NCI-H82 (cell line): ENCODE measurements at regions not wholly inside any gene's neighbourhood (a gene's known extent, or its start where the extent isn't known, plus 50 kb on each side); places are given as distances from the start of the nearest gene placed in this dataset.
"Not testable (repeated sequence)": the region's sequence is repeated elsewhere in the genome, so short reads cannot be mapped to it uniquely, and the experiment has no call there.

Source experiments
- DNase-seq: peaks from one replicate; lab custom pipeline; 2025; lab: John Stamatoyannopoulos, UW

DNA sequence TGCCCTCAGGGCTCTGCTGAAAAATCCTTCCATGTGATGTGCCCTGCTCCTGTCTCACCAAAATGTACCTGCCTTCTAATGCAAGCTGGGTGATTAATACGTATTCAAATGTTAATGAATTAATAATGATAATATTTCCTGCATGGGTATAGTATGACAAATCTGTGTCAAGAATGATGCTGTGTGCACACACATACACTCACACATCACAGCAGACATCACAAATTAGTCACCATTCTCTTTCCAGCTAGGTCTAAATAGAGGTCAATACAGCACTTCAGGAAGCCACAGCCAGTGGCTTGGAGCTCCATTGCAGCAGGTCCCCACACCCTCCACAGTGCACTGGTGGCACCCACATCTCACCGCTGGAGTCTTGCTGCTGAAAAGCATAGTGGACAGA lies 681.2 kb upstream of the NRP1 start:
- DNase-seq, result no peak

DNA sequence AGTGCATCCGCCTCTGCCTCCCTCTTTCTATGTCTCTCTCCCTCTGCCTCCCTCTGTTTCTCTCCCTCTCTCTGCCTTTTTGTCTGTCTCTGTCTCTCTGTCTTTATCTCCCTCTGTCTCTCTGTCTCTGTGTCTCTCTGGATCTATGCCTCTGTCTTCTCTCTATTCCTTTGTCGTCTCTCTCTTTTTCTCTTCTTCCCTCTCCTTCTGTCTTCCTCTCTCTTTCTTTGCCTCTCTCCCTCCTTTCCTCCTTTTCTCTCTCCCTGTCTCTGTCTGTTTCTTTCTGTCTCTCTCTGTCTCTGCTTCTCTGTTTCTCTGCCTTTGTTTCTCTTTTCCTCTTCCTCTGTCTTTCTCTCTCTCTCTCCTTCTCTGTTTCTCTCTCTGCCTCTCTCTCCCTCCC lies 678.8 kb upstream of the NRP1 start:
- DNase-seq, result no peak

DNA sequence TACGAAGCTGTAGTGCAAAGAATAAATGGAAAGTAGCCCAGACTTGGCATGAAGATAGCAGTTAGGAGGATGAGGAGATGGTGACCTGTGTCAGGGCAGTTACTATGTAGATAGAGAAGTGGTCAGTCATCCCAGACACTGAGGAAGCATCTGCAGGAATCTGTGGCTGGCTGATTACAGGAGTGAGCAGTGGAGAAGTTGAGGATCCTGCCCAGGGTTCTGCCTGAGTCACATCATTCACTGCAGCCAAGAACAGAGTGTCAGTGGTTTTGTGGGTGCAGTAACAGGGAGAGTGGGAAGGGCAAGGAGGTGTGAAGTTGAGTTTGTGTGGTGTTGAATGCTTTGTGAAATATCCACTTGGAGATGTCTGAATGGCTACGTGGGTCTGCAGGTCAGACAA lies 676.4 kb upstream of the NRP1 start:
- no peak for DNase-seq

DNA sequence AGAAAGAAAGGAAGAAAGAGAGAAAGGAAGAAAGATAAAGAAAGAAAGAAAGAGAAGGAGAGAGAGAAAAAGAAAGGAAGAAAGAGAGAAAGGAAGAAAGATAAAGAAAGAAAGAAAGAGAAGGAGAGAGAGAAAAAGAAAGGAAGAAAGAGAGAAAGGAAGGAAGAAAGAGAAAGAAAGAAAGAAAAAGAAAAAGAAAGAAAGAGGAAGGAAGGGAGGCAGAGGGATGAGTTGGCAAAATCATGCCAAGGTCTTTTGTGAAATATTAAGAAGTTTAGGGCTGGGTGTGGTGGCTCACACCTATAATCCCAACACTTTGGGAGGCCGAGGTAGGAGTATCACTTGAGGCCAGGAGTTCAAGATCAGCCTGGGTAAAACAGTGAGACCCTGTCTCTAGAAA lies 675.8 kb upstream of the NRP1 start:
- DNase-seq, result not testable (repeated sequence)

DNA sequence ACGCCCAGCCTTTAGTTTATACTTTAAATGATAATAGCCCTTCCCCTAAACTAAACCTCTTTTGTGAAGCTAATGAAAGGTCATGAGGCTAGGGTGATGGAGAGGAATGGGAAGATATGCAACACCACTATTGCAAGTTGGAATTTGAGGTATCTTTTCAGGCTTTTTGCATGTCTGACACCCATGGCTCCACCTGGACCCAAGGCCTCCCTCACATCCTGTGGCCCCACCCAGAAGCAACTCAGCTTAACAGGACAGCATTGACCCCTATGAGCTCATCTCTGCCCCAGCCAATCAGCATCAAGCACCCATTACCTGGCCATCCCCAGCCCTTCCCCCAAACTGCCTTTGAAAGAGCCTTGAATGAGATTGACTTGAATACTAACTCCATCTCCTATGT lies 674.2 kb upstream of the NRP1 start:
- no peak for DNase-seq

DNA sequence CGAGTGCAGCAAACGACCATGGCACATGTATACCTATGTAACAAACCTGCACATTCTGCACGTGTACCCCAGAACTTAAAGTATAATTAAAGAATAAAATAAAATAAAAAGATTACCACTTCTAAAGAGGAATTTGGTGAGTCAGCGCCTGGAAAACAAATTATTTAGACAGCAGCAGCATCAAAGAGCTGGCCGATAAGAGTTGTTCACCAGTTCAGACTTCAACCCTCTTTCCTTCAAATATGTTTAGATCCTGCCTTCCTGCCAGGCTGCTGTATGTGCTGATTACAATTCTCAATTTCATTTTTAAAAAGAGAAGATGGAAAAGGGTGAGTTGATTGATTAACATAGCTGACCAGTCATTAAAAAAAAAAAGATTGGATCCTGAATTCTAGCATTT lies 672.0 kb upstream of the NRP1 start:
- no peak for DNase-seq

GRCh38 chr10:34003561-34003960 lies 669.1 kb upstream of the NRP1 start:
- DNase-seq, result no peak

- DNase-seq, result no peak
Observed at GRCh38 chr10:34002896-34003295, 668.4 kb upstream of the NRP1 start.

GRCh38 chr10:34001831-34002230 lies 667.4 kb upstream of the NRP1 start:
- DNase-seq, result no peak

DNA sequence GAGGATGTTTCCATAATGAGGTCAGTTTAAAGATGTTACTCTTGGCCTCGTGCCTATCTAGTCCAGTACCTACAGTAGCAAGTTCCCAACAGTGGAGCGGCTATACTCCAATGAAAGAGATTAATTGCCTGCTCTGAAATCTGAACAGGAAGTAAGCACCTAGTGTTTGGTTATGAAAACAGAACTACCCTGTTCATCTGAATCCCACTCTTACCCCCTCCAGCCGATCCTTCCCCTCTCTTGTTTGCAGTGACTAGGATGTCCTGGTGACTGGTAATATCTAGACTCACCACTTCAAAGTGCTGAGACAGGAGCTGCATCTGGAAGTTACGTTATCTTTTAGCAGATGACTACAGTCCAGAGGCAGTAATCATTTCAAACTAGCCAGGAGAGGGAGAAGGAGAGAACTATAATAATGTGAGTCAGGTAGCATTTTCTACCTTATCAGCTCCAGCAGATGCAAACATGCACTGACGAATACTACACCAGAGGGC lies 666.7 kb upstream of the NRP1 start:
- DNase-seq, result no peak

GRCh38 chr10:33993917-33994316 lies 659.5 kb upstream of the NRP1 start:
- no peak for DNase-seq

- DNase-seq, result no peak
Observed at GRCh38 chr10:33991924-33992323, 657.5 kb upstream of the NRP1 start.

GRCh38 chr10:33986515-33986914 lies 652.0 kb upstream of the NRP1 start:
- DNase-seq, result no peak

GRCh38 chr10:33986016-33986415 lies 651.5 kb upstream of the NRP1 start:
- no peak for DNase-seq

DNA sequence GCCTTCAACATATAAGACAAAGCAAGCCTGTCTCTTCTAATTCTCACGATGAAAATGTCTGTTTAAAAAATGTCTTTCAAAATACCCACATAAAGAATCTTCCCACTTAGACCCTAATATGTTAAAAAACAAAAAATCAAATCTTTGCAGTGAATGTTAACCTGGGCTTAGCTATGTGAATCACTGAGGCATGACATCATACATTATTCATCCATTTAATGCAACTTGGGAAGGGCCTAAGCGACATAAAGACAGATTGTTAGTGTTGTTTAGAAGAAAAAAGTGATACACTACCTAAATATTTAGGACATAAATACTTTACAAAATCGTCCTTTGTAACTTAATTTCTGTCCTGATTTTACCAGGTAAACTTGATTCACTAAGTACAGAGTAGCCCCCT lies 648.5 kb upstream of the NRP1 start:
- DNase-seq, result no peak

DNA sequence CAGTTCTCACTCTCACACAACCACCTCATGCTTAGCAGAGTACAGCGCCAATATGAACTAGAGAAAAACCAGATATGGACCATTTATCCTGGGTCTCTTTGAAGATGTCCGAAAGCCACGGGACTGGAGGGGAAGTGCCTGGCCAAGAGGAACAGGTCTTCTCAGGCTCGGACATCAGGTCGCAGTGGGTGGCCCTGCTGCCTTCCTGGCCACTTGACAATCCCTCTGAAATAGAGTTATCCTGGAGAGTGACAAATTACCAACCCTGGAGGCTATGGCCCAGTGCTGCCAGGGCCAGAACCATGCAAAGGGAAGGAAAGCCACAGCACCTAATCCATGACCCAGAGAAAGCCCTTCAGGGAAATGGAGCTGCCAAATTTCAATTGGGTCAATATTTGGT lies 646.8 kb upstream of the NRP1 start:
- DNase-seq, result no peak

- DNase-seq, result no peak
Observed at GRCh38 chr10:33979195-33979594, 644.7 kb upstream of the NRP1 start.

DNA sequence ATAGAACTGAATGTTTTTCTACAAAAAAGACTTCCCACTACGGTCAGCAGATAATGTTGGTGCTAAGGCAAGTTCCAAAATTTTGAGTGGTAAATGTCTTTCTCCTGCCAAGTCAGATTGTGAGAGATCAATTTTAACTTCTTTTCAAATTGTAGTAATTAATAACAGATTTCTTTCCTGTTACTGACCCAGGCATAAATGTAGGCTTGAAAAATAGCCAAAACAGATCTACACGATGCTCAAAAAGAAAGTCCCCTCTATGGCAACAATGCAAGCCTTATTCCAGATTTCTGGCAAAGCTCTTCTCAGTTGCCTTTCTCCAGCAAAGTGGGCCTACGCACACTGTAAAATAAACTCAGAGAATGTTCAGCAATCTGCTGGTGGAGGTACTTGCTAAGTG lies 641.0 kb upstream of the NRP1 start:
- no peak for DNase-seq

DNA sequence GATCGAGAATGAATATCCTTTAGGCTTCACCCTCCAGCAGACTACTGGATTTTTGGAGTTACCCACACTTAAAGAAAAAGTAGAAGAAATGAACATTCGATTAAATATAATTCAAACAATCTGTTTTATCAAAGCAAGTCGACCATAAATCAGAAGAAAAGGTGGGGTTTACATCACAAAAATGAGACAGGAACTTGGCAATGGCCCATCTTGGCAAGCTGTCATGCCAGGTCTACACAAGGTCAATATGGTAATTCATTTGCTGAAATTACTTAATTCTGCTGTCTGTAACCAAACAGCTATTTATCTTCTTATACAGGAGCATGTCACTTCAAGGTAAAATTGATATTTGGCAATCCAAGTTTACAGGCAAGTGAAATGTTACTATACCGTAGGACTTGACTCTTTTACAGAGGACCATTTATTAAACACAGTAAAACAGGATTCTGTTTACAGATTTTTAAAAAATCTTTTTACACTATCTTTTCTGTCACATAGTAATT lies 640.6 kb upstream of the NRP1 start:
- no peak for DNase-seq

- no peak for DNase-seq
Observed at GRCh38 chr10:33968983-33969382, 634.5 kb upstream of the NRP1 start.

DNA sequence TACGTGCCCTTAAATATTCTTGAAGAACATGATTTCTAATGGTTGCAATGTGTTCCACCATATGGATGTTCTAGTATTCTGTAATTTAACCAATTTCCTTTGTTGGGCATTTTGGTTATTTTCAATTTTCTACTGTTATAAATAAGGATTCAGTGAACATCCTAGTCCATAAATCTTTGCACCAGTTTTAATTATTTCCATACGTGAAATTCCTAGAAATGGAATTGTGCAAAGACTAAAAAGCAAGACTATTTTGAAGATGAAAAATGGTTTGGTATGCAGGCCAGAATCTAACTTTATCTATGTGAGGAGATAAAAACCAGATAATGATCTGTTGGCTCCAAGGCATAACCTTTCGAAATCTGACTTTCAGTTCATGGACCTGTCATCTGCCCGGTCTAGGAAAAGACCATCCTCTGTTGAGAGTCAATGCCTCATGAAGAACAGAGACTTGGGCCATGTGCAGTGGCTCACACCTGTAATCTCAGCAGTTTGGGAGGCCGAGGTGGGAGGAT lies 633.2 kb upstream of the NRP1 start:
- no peak for DNase-seq

GRCh38 chr10:33966946-33967345 lies 632.5 kb upstream of the NRP1 start:
- no peak for DNase-seq

- no peak for DNase-seq
Observed at GRCh38 chr10:33965795-33966581, 631.5 kb upstream of the NRP1 start.

DNA sequence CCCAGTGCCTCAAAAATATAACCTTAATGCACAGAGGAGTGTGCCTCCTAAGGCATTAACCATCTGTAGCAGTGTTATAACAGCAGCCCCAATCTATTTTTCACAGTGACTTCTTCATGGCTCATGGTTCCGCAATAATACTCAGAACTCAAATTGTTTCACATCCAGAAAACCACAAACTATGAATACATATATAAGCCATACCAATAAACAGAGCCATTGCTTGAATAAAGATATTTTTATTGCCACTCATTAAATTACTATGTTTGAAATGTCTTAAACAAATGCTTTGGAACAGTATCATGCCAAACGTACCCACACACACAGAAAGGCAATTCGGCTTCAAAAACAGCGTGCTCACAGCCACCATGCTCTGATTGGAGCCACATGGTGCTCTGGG lies 629.3 kb upstream of the NRP1 start:
- DNase-seq, result no peak
